Vagina (tissue), 2 donors: ENCODE measurements at regions not wholly inside any gene's neighbourhood (a gene's known extent, or its start where the extent isn't known, plus 50 kb on each side); places are given as distances from the start of the nearest gene placed in this dataset.
"Not testable (repeated sequence)": the region's sequence is repeated elsewhere in the genome, so short reads cannot be mapped to it uniquely, and the experiment has no call there.

Experiments
- DNase-seq, 2 donors: peaks; one replicate each; pipeline ENCODE4 v3.0.0-alpha.2; 2017; ENCODE audit errors: extremely low spot score in 2 of 2
- H3K27ac ChIP-seq: fragments of 200-600 bp; sonication (generic); one replicate; pipeline ENCODE4 v1.5.1; 2019
- H3K27me3 ChIP-seq: fragments of 200-600 bp; sonication (generic); one replicate; pipeline ENCODE4 v1.5.1; 2019
- H3K36me3 ChIP-seq, 2 donors: fragments of 200-600 bp; sonication (generic); one replicate each; pipeline ENCODE4 v1.5.1; 2017 to 2019
- H3K4me1 ChIP-seq: fragments of 200-600 bp; sonication (generic); one replicate; pipeline ENCODE4 v1.5.1; 2019
- H3K4me3 ChIP-seq, 2 donors: fragments of 200-600 bp; sonication (generic); 1 replicate in 1 of 2; 2 replicates in 1 of 2; pipeline ENCODE4 v1.5.1; 2016 to 2019
- H3K9me3 ChIP-seq: fragments of 200-600 bp; sonication (generic); one replicate; pipeline ENCODE4 v1.5.1; 2019
- CTCF ChIP-seq, 3 experiments: fragments of 450-650 bp in 2 of 3; fragments of 200-600 bp in 1 of 3; sonication (generic) in 1 of 3; IDR thresholded peaks; one replicate each; pipeline ENCODE4 v1.5.1; 2017 to 2019; ENCODE audit warnings: antibody characterized with exemption in 3 of 3, mild to moderate bottlenecking in 2 of 3, moderate library complexity in 2 of 3
- POLR2A ChIP-seq, 2 donors: fragments of 450-650 bp; IDR thresholded peaks; one replicate each; pipeline ENCODE4 v1.6.1; 2017; ENCODE audit warnings: antibody characterized with exemption in 2 of 2, mild to moderate bottlenecking in 2 of 2, moderate library complexity in 2 of 2
- POLR2AphosphoS5 ChIP-seq, 2 donors: sonication (generic); formaldehyde crosslinking; IDR thresholded peaks; one replicate each; pipeline ENCODE4 v1.9.0; 2017; ENCODE audit warnings: antibody characterized with exemption in 2 of 2, mild to moderate bottlenecking in 2 of 2, low read depth in 1 of 2; ENCODE audit not compliant: insufficient read depth in 1 of 2
- intact Hi-C: fragments of 100-400 bp; cut with DNase I; formaldehyde crosslinking; loops from one replicate; pipeline ENCODE4 v1.15.1; 2023

DNA sequence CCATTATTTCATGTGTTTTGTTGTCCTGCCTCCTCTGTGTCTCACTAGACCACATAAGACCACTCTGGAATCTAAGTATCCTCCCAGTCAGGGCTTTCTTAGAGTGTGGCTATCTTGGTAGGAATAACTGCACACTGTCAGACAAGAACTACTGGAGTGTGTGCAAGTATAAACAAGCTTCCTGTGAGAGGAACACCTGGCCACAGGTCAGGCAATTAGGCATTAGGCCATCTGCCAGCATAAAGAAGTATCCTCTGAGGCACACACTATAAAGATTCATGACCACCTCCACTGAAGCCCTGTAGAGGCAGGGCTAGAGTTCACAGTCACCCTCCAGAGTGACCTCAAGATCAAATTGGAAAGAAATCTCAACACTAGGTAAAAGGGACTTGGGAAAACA, 507.0 kb upstream of the PABPC4L start:
- Histone ChIP-seq H3K36me3 (no peaks in the 10 kb centered on the region), H3K4me1 (no peaks in the 10 kb centered on the region), H3K27me3 (no peaks in the 10 kb centered on the region), H3K4me3 (no peak overlapping the region), H3K9me3 (no peaks in the 10 kb centered on the region), H3K27ac (no peak overlapping the region)
- TF ChIP-seq POLR2A (IDR thresholded peaks at IDR 0.05) (no peak), POLR2AphosphoS5 (IDR thresholded peaks at IDR 0.05; ENCODE audit: insufficient read depth in 1 of 2, low read depth in 1 of 2) (no peak), CTCF (IDR thresholded peaks at IDR 0.05) (no peak)
- intact Hi-C loops: no loop called here
- DNase-seq: no peak

- Histone ChIP-seq H3K4me1 (no peaks in the 10 kb centered on the region), H3K27me3 (no peaks in the 10 kb centered on the region), H3K27ac (no peak overlapping the region), H3K36me3 (no peaks in the 10 kb centered on the region), H3K4me3 (no peak overlapping the region), H3K9me3 (no peaks in the 10 kb centered on the region)
- no peak for DNase-seq
- intact Hi-C loops: no loop called here
- TF ChIP-seq POLR2AphosphoS5 (IDR thresholded peaks at IDR 0.05; ENCODE audit: insufficient read depth in 1 of 2, low read depth in 1 of 2) (no peak), CTCF (IDR thresholded peaks at IDR 0.05) (no peak), POLR2A (IDR thresholded peaks at IDR 0.05) (no peak)
Observed at GRCh38 chr4:134708026-134708425, 506.4 kb upstream of the PABPC4L start.

DNA sequence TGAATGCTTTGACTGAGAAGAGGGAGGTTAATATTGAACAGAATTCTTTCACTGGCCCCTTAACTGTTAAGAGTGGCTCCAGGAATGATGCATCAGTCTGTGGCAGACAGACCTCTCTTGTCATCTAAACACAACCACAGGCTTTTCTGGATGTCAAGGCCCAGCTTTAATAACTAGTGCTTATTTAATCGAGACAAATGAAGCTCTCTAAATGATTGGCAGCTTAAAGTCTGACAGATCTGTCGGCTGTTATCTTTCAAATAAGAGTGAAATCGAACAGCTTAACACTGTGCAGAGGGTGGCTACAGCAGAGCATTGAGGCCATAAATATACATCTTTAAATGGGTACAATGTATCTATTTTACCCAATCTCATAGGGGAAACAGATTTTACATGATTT, 500.8 kb upstream of the PABPC4L start:
- DNase-seq: no peak
- intact Hi-C loops: no loop called here
- H3K4me3 ChIP-seq: no peak overlapping the region
- H3K27me3 ChIP-seq: no peaks in the 10 kb centered on the region
- TF ChIP-seq POLR2AphosphoS5 (IDR thresholded peaks at IDR 0.05; ENCODE audit: insufficient read depth in 1 of 2, low read depth in 1 of 2) (no peak), CTCF (IDR thresholded peaks at IDR 0.05) (no peak), POLR2A (IDR thresholded peaks at IDR 0.05) (no peak)
- H3K27ac ChIP-seq: no peak overlapping the region
- H3K4me1 ChIP-seq: no peaks in the 10 kb centered on the region
- H3K36me3 ChIP-seq: no peaks in the 10 kb centered on the region
- no peaks in the 10 kb centered on the region for H3K9me3 ChIP-seq

DNA sequence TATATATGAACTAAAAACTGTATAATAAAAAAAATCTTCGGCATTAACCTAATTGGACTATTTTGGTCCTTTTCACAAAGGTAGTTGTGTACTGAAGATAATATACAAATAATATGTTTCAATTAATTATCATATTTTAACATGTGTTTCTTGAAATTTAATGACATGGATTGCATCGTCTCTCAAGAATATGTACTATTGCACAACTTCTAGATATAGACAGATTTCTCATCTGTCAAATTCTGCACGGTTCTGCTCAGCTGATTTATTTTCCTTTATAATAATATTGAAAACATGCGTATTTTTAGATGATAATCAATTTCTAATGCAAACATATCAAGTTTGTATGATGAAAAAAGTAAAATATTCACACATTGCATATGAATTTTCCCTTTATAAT, 498.7 kb upstream of the PABPC4L start:
- no peak for TF ChIP-seq POLR2AphosphoS5 (IDR thresholded peaks at IDR 0.05; ENCODE audit: insufficient read depth in 1 of 2, low read depth in 1 of 2)
- TF ChIP-seq CTCF (IDR thresholded peaks at IDR 0.05): no peak
- no peak for TF ChIP-seq POLR2A (IDR thresholded peaks at IDR 0.05)
- no peaks in the 10 kb centered on the region for H3K9me3 ChIP-seq
- H3K36me3 ChIP-seq: no peaks in the 10 kb centered on the region
- H3K27ac ChIP-seq: no peak overlapping the region
- no peaks in the 10 kb centered on the region for H3K27me3 ChIP-seq
- no peak for DNase-seq
- intact Hi-C loops: no loop called here
- no peak overlapping the region for H3K4me3 ChIP-seq
- H3K4me1 ChIP-seq: no peaks in the 10 kb centered on the region

DNA sequence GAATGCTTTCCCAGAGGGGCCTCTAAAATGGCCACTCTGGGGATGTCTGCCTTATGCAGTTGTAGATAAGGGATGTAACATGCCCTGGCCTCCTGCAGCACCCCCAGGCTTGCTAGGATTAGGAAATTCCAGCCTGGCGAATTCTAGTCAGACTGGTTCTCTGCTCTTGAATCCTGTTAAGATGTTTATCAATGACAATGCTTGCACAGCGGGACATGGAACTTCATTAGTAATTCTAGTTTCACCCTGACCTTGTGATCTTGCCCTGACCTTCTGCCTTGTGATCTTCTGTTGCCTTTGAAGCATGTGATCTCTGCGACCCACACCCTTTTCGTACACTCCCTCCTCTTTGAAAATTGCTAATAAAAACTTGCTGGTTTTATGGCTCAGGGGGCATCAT, 497.2 kb upstream of the PABPC4L start:
- H3K9me3 ChIP-seq, DNase-seq, intact Hi-C loops, H3K4me1 ChIP-seq, H3K4me3 ChIP-seq, H3K36me3 ChIP-seq, H3K27ac ChIP-seq, H3K27me3 ChIP-seq: not testable (repeated sequence)

- Histone ChIP-seq H3K4me1 (no peaks in the 10 kb centered on the region), H3K9me3 (no peaks in the 10 kb centered on the region), H3K27ac (no peak overlapping the region), H3K4me3 (no peak overlapping the region), H3K36me3 (no peaks in the 10 kb centered on the region), H3K27me3 (no peaks in the 10 kb centered on the region)
- intact Hi-C loops: no loop called here
- DNase-seq: no peak
- TF ChIP-seq POLR2AphosphoS5 (IDR thresholded peaks at IDR 0.05; ENCODE audit: insufficient read depth in 1 of 2, low read depth in 1 of 2) (no peak), POLR2A (IDR thresholded peaks at IDR 0.05) (no peak)
Observed at GRCh38 chr4:134695433-134695832, 493.8 kb upstream of the PABPC4L start.
